GM19193 (cell line): ENCODE measurements at regions not wholly inside any gene's neighbourhood (a gene's known extent, or its start where the extent isn't known, plus 50 kb on each side); places are given as distances from the start of the nearest gene placed in this dataset.

Experiments
- POLR2A ChIP-seq: IDR thresholded peaks from 4 replicates; pipeline ENCODE4 v1.6.1; 2011; ENCODE audit not compliant: insufficient read depth, insufficient read length; ENCODE audit errors: extremely low read depth

DNA sequence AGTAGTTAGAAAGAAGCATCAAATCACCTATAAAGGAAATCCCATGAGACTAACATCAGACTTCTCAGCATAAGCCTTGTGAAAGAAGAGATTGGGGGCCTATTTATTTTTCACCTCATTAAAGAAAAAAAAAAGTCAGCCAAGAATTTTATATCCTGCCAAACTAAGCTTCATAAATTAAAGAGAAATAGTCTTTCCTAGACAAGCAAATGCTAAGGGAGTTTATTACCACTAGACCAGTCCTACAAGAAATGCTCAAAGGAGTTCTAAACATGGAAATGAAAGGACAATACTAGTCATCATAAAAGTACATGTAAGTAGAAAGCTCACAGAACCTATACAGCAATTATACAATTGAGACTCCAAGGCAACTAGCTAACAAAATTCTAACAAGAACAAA lies 96.5 kb upstream of the OLIG3 start:
- TF ChIP-seq POLR2A: no peak

DNA sequence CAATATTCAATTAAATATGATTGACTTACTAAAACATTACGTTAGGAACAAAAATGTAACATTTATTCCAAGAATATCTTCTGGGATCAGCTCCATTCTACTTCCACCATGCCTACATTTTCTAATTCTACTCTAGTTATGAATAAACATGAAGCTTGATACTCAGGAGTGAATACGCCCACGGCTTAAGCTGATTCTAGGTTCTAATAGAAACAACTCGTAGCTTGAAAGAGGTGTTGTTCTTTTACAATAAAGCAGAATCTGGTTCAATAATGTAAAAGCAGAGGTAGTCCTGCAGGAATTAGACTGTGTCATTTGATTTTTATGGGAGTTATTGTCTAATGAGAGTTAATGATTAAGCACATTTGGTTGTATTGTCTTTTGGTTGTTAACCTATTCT lies 107.3 kb upstream of the OLIG3 start:
- TF ChIP-seq POLR2A: no peak

DNA sequence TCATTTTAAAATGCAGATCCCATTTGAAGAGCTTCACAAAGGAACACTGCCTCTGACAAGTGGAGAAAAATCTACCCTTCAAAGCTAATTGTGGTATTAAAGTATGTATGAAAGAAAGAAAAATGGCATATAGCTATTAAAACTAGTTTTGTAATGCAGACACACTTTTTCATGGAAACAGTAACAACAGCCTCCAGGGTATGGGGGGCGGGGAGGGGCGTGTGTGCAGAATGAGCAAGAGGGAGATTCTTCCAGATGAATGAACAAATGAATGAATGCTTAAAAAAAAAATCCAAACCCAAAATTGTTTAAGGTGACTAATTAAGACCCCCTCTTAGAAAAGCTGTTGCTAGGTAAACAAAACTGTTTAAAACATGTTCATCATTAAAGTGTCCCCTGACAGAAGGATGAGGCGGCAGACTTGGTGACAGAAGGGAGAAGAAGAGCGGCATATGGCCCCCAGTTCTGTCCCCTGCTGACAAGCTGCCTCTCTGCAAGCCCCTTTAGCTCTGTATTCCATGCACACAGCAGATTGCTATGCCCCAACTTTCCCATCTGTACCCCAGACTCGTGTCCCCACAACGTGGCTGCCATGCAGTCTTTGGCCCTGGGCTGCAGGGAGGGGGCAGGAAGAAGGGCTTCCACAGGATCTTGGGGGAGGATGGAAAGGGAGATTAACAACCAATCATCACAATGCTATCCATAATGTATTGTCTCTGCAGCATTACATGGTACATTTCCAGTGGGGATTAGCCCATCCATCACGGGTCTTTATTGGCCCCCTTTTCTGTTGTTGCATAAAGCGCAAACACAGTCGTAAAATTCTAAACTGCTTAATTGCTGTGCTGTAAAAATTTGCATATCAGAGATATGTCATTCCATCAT lies 108.4 kb upstream of the OLIG3 start:
- no peak for TF ChIP-seq POLR2A

DNA sequence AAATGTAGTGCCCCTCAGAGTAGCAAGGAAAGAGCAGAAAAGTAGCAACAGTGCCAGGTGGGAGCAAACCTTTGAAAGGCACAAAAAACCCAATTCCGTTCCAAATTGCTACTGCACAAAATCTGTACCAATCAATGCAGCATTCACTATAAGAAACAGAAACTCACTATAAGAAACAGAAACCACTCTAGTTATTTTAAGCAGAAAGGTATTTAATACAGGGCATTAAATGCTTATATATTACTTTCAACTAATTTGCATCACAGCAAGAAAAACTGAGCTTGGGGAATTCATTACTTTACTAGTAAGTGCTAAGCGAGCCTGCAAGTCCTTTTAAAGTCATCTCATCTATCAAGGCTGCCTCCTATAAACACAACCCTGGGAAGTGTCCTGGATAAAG lies 116.5 kb upstream of the OLIG3 start:
- TF ChIP-seq POLR2A: no peak

DNA sequence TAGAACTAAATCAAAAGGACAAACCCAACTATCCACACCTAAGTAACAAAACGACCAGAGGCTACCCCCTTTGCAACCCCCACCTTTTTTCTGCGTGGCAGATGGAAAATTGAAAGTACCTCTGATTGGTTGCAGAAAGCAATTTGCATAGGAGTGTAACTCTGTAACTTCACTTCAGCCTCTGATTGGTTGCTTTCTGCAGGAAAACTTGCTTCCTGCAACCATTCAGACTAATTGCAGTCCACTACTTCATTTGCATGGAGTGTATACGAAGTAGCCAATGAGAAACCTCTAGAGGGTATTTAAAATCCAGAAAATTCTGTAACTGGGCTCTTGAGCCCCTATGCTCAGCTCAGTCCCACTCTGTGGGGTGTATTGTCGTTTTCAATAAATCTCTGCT lies 129.1 kb upstream of the OLIG3 start:
- no peak for TF ChIP-seq POLR2A

DNA sequence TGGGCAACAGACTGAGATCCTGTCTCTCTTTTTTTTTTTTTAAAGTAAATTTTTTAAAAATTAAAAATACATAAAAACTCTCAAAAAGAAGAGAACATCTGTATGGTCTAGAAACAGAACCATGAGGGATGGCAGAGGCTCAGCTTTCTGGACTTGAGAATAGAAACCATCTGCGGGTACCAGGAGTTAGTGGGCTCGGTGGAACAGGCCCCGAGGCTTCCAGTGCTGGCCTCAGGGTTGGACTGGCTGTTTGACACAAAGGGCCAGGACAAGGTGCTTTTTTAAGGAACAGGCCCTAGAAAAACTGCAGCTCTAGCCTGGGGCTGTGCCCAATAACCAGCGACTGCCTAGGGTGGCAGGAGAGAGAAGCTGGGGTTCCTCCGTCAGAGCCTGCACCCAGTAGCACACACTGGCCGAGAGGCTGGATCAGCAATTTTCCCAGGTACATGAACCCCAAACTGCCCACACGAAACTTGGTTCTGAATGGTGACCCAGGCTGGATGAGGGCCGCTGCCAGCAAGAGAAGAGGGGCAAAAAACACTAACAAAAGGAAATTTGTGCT lies 131.0 kb upstream of the OLIG3 start:
- no peak for TF ChIP-seq POLR2A

- TF ChIP-seq POLR2A: no peak
Observed at GRCh38 chr6:137625808-137626207, 131.6 kb upstream of the OLIG3 start.

GRCh38 chr6:137630666-137631065 lies 136.5 kb upstream of the OLIG3 start:
- no peak for TF ChIP-seq POLR2A

- no peak for TF ChIP-seq POLR2A
Observed at GRCh38 chr6:137631323-137631722, 137.1 kb upstream of the OLIG3 start.

DNA sequence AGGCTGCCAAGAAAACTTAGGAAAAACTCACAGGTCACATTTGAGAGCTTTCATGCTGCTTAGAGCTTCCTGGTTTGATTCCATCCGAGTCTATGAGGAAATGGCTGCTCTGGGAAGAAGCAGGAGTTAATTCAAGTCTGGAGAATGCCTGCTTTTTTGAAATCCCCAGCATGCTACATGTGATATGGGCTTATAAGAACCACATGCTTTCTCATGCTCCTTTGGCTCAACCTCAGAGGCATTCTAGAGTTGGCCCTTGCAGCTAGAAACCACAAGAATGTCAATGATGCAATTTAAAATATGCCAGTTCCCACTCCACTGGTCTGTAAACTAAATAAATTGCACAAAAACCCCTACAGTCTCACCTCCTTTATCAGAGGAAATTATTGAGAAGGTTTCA lies 142.9 kb upstream of the OLIG3 start:
- no peak for TF ChIP-seq POLR2A

GRCh38 chr6:137638926-137639706 lies 144.9 kb upstream of the OLIG3 start:
- TF ChIP-seq POLR2A: no peak

DNA sequence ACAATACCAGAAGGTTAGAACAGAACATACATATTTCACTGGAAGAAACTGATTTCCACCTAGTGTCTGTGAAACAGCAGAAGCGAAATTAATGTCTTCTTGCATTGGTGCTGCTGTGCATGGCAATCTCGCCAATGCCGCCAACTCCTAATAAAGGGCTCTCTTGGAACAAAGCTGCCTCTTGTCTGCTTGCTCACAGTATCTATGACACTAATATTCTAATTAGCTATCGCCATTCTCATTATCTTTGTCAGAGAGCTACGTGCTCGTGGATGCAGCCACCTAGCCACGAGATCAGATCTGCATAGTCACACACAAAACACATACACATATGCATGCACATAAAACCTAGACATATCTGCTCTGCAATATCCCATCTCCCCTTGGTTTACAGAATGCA lies 145.9 kb upstream of the OLIG3 start:
- TF ChIP-seq POLR2A: no peak

DNA sequence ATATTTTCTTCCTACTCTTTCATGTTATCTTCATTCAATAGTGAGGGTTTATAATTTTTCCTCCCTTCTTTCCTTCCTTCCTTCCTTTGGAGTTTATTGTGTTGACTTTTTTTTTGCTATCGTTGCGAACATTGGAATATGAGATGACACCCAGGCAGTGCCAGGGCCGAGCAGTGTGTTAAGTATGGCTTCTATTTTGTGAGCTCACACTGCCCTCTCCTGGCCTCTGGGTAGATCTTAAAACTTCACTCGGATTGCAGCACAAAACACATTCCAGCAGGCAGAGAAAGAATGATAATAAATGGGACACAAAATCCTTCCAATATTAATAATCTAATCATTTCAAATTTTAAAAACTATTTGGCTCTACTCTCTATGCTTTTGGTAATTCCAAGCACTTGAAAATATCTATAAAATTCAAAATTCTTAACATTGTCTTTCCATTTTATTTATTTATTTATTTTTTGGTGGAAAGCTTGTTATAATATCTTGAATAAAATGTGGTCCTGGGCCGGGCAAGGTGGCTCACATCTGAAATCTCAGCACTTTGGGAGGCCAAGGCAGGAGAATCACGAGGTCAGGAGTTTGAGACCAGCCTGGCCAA lies 147.4 kb upstream of the OLIG3 start:
- no peak for TF ChIP-seq POLR2A

DNA sequence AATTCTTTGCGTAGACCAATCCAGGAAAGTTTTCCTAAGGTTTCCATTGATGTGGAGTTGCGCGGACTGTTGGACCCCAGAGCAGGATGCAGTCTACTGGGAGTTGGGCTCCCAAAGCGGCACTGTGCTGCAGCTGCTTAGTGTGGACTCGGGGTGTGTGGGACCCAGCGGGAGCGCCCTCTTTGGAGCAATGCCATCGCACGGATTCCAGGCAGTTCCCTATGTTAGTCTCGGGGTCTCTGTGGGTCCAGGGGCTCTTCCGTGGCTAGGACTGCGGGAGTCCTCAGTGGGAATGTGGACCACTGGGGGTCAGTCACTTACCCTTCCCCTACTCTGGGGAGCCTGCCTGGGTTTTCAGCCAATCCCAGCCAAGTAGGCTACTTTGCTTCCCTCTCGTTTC lies 151.7 kb upstream of the OLIG3 start:
- no peak for TF ChIP-seq POLR2A

DNA sequence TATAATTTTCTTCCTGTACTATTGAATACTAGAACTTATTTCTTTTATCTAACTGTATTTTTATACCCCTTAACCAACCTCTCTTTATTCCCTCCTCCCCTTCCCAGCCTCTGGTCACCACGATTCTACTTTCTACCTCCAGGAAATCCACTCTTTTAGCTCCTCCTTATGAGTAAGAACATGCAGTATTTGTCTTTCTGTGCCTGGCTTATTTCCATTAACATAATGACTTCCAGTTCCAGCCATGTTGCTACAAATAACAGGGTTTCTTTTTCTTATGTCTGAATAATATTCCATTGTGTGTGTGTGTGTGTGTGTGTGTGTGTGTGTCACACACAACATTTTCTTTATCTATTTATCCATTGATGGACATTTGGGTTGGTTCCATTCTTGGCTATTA lies 152.3 kb upstream of the OLIG3 start:
- no peak for TF ChIP-seq POLR2A
